ENCODE measurements at regions not wholly inside any gene's neighbourhood (a gene's known extent, or its start where the extent isn't known, plus 50 kb on each side); places are given as distances from the start of the nearest gene placed in this dataset.

DNA sequence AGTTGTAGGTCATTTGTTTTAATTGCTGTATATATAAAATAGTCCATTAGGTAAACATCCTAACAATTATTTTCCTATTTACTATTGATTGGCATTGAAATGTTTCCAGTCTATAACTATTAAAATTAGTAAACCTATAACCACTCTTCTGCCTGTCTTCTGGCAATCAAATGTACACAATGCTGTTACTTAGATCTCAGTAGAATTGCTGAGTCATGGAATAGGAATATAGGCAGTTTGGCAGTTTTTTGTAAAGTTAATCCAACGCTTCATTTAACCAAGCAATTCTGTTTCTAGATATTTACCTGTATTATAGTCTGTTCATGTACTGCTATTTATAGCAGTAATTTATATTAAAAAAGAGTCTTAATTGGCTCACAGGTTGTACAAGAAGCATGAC, 518.1 kb downstream of the DCDC2C start:
- TF ChIP-seq CTCF (conservative IDR thresholded peaks at IDR 0.05; ENCODE audit: low read length) (no peak), EZH2phosphoT487 (IDR thresholded peaks at IDR 0.05; ENCODE audit: borderline replicate concordance) (no peak)
